A549 (cell line): ENCODE measurements at regions not wholly inside any gene's neighbourhood (a gene's known extent, or its start where the extent isn't known, plus 50 kb on each side); places are given as distances from the start of the nearest gene placed in this dataset.

Experiments
- ATAC-seq, 2 experiments: fragments of 200-7000 bp in 1 of 2; fragments of >200 bp in 1 of 2; cut with Nextera tagmentation in 1 of 2; cut with Tn5 transposase in 1 of 2; 3 replicates each; pipeline versions ENCODE4 v1.8.0 to v1.9.1; 2018 to 2020; ENCODE audit warnings: mild to moderate bottlenecking in 1 of 2, moderate library complexity in 1 of 2
- CTCF ChIA-PET: fragments of 300-600 bp; sonication (Branson Sonifier 250); formaldehyde crosslinking; extraction: SDS; loops from one replicate; lab custom pipeline; 2021; ENCODE audit warnings: antibody characterized with exemption, inconsistent platforms; lab: Yijun Ruan, JAX
- POLR2A ChIA-PET: fragments of 350-600 bp; formaldehyde crosslinking; extraction: SDS; loops from one replicate; lab custom pipeline; 2021; ENCODE audit warnings: antibody characterized with exemption, inconsistent platforms; lab: Yijun Ruan, JAX
- DNase-seq, 2 experiments: peaks; one replicate each; pipeline versions ENCODE4 v3.0.0 to v3.0.0-alpha.2; 2011 to 2016; ENCODE audit warnings: low read depth in 1 of 2, low spot score in 1 of 2
- FAIRE-seq: peaks from 2 replicates; lab custom pipeline; 2011; peaks lifted over from hg19 to GRCh38; lab: Jason Lieb, UNC
- H3K27ac ChIP-seq, 2 experiments: fragments of >200 bp; sonication (Bioruptor Twin); formaldehyde crosslinking; 3 replicates each; pipeline ENCODE4 v1.5.1; 2016 to 2017
- H3K4me1 ChIP-seq: fragments of >200 bp; sonication (Bioruptor Twin); formaldehyde crosslinking; 3 replicates; pipeline ENCODE4 v1.6.1; 2016
- H3K4me2 ChIP-seq: fragments of >200 bp; sonication (Bioruptor Twin); formaldehyde crosslinking; 3 replicates; pipeline ENCODE4 v1.6.1; 2016
- H3K4me3 ChIP-seq: fragments of >200 bp; sonication (Bioruptor Twin); formaldehyde crosslinking; 3 replicates; pipeline ENCODE4 v1.5.1; 2016
- H3K9me3 ChIP-seq: fragments of >200 bp; sonication (Bioruptor Twin); formaldehyde crosslinking; 3 replicates; pipeline ENCODE4 v1.6.1; 2016
- CBX8 ChIP-seq: fragments of 200-600 bp; sonication (generic); IDR thresholded peaks from 2 replicates; pipeline ENCODE4 v1.6.1; 2016
- CHD2 ChIP-seq: fragments of 150-350 bp; IDR thresholded peaks from 2 replicates; pipeline ENCODE4 v1.6.1; 2014; ENCODE audit warnings: low read length; ENCODE audit not compliant: partially characterized antibody
- CHD4 ChIP-seq: fragments of 200-600 bp; sonication (generic); IDR thresholded peaks from 2 replicates; pipeline ENCODE4 v1.6.1; 2016; ENCODE audit warnings: antibody characterized with exemption, mild to moderate bottlenecking, borderline replicate concordance
- FOSL2 ChIP-seq, 2 experiments: fragments of 450-650 bp in 1 of 2; fragments of >200 bp in 1 of 2; sonication (Bioruptor Twin) in 1 of 2; formaldehyde crosslinking; IDR thresholded peaks; 2 replicates each; pipeline versions ENCODE4 v1.5.0 to v1.6.1; 2016 to 2020; ENCODE audit warnings: mild to moderate bottlenecking in 1 of 2, moderate library complexity in 1 of 2
- FOXS1 ChIP-seq: fragments of 250-450 bp; sonication (Bioruptor Pico); IDR thresholded peaks from 2 replicates; pipeline ENCODE4 v1.5.0; 2020; ENCODE audit warnings: mild to moderate bottlenecking, moderate library complexity
- GATA3 ChIP-seq: IDR thresholded peaks from 2 replicates; pipeline ENCODE4 v1.6.1; 2012; ENCODE audit warnings: borderline replicate concordance
- HEYL ChIP-seq: fragments of 250-450 bp; sonication (Bioruptor Pico); IDR thresholded peaks from 2 replicates; pipeline ENCODE4 v1.8.0; 2021; ENCODE audit warnings: mild to moderate bottlenecking, moderate library complexity
- HOXA7 ChIP-seq: fragments of 250-450 bp; sonication (Bioruptor Pico); IDR thresholded peaks from 2 replicates; pipeline ENCODE4 v1.5.0; 2020; ENCODE audit warnings: mild to moderate bottlenecking, moderate library complexity
- HOXB5 ChIP-seq: fragments of 250-450 bp; sonication (Bioruptor Pico); IDR thresholded peaks from 2 replicates; pipeline ENCODE4 v1.5.0; 2020; ENCODE audit warnings: mild to moderate bottlenecking, moderate library complexity
- JUN ChIP-seq, 2 experiments: fragments of >200 bp; sonication (Bioruptor Twin); formaldehyde crosslinking; IDR thresholded peaks; 2 replicates in 1 of 2; 3 replicates in 1 of 2; pipeline ENCODE4 v1.6.1; 2016 to 2017
- KDM1A ChIP-seq: fragments of 200-600 bp; sonication (generic); IDR thresholded peaks from 2 replicates; pipeline ENCODE4 v1.6.1; 2016; ENCODE audit warnings: low read depth, mild to moderate bottlenecking
- MAFK ChIP-seq: fragments of 450-650 bp; IDR thresholded peaks from 2 replicates; pipeline ENCODE4 v1.6.1; 2014; ENCODE audit not compliant: partially characterized antibody
- MAZ ChIP-seq: fragments of 150-350 bp; IDR thresholded peaks from 2 replicates; pipeline ENCODE4 v1.6.1; 2014; ENCODE audit warnings: antibody characterized with exemption, low read depth, low read length, borderline replicate concordance
- NFE2L2 ChIP-seq: fragments of 150-350 bp; conservative IDR thresholded peaks from 2 replicates; pipeline ENCODE4 v1.6.1; 2014; ENCODE audit warnings: low read length
- NR3C1 ChIP-seq: fragments of >200 bp; sonication (Bioruptor Twin); formaldehyde crosslinking; IDR thresholded peaks from 3 replicates; pipeline ENCODE4 v1.6.1; 2017
- POLR2A ChIP-seq: IDR thresholded peaks from 2 replicates; pipeline ENCODE4 v1.6.1; 2012; ENCODE audit warnings: mild to moderate bottlenecking, low read length
- RFX5 ChIP-seq: fragments of 450-650 bp; IDR thresholded peaks from 2 replicates; pipeline ENCODE4 v1.7.1; 2014; ENCODE audit warnings: antibody characterized with exemption, mild to moderate bottlenecking, moderate library complexity
- RNF2 ChIP-seq: fragments of 200-600 bp; sonication (generic); IDR thresholded peaks from 2 replicates; pipeline ENCODE4 v1.6.1; 2016; ENCODE audit warnings: low read depth, mild to moderate bottlenecking, antibody characterized with exemption, moderate library complexity, borderline replicate concordance
- ZC3H11A ChIP-seq: fragments of 450-650 bp; IDR thresholded peaks from 2 replicates; pipeline ENCODE4 v1.6.1; 2014; ENCODE audit warnings: antibody characterized with exemption, mild to moderate bottlenecking
- ZNF302 ChIP-seq: fragments of 250-450 bp; sonication (Bioruptor Pico); IDR thresholded peaks from 2 replicates; pipeline ENCODE4 v1.9.0; 2021; ENCODE audit warnings: inconsistent platforms, mild to moderate bottlenecking, moderate library complexity
- WGBS: methylation state at CpG from one replicate; pipeline ENCODE4 v1.1.6; 2017; ENCODE audit errors: missing lambda C conversion rate; 5-methylcytosine and 5-hydroxymethylcytosine counted together
- TF ChIP-seq, protein P1 (sequence below): fragments of 450-650 bp; IDR thresholded peaks from 2 replicates; pipeline ENCODE4 v1.6.1; 2014; ENCODE audit warnings: antibody characterized with exemption
- TF ChIP-seq, protein P2 (sequence below): fragments of 250-450 bp; sonication (Bioruptor Pico); IDR thresholded peaks from 2 replicates; pipeline ENCODE4 v1.5.0; 2020; ENCODE audit warnings: low read depth, mild to moderate bottlenecking, moderate library complexity
- TF ChIP-seq, protein P3 (sequence below): IDR thresholded peaks from 2 replicates; pipeline ENCODE4 v1.6.1; 2012; ENCODE audit warnings: low read depth, borderline replicate concordance
- TF ChIP-seq, protein P4 (sequence below): fragments of >200 bp; sonication (Bioruptor Twin); formaldehyde crosslinking; IDR thresholded peaks from 2 replicates; pipeline ENCODE4 v1.6.1; 2016
- TF ChIP-seq, protein P5 (sequence below): fragments of >200 bp; sonication (Bioruptor Twin); formaldehyde crosslinking; IDR thresholded peaks from 3 replicates; pipeline ENCODE4 v1.5.1; 2016
- TF ChIP-seq, protein P6 (sequence below): fragments of 200-600 bp; sonication (generic); IDR thresholded peaks from 2 replicates; pipeline ENCODE4 v1.6.1; 2016; ENCODE audit warnings: antibody characterized with exemption, mild to moderate bottlenecking, moderate library complexity
- TF ChIP-seq, protein P7 (sequence below): IDR thresholded peaks from 2 replicates; pipeline ENCODE4 v1.6.1; 2012

DNA sequence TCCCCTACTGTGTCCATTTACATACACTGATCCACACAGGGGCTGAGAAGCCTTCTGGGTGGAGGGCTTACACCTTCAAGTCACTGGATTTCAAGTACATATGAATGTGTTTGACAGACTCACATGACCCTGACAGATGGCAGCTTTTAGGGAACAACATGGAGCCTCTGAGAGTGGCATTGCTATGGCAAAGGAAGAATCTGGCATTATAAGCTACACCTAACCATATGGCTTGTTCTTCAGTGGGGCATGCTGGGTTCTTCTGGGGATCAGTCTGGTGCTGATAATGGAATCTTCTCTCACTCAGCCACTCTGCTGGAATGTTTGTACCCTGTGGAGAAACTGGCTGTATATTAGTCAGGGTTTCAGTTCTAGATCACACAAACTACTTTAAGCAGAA is 68.5 kb upstream of the PDE4B start:
- ChIA-PET POLR2A (no interaction called here), CTCF (no interaction called here)
- ATAC-seq (no peak), FAIRE-seq (no peak), DNase-seq (no peak)
- no peak overlapping the region for H3K4me2 ChIP-seq
- no peak for TF ChIP-seq RFX5
- TF ChIP-seq CHD4 = no peak
- TF ChIP-seq HOXA7 (CRISPR knock-in tag) = no peak
- H3K27ac ChIP-seq = no peak overlapping the region
- H3K9me3 ChIP-seq = no peaks in the 10 kb centered on the region
- no peak overlapping the region for H3K4me3 ChIP-seq
- H3K4me1 ChIP-seq = no peaks in the 10 kb centered on the region

DNA sequence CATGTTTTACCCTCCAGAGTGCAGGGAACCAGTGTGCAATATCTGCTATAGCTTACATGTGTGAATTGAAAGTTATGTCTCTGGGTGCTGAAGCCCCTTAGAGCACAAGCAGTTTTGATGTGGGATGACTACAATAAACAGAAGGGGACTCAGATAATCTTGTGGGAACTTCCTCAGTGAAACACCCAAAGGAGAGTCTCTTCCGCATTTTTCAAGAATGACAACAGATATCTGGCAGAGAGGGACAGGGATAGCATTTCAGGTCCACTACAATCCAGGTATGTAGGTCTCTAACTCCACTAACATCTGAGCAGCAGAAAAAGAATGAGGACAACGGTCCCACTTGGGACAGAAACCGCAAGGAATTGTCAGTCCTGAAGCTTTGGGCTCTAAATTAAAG is 67.6 kb upstream of the PDE4B start:
- Histone ChIP-seq H3K4me1 (no peaks in the 10 kb centered on the region), H3K27ac (no peak overlapping the region), H3K4me3 (no peak overlapping the region), H3K9me3 (no peaks in the 10 kb centered on the region), H3K4me2 (no peak overlapping the region)
- no peak for ATAC-seq
- TF ChIP-seq, protein P1, sequence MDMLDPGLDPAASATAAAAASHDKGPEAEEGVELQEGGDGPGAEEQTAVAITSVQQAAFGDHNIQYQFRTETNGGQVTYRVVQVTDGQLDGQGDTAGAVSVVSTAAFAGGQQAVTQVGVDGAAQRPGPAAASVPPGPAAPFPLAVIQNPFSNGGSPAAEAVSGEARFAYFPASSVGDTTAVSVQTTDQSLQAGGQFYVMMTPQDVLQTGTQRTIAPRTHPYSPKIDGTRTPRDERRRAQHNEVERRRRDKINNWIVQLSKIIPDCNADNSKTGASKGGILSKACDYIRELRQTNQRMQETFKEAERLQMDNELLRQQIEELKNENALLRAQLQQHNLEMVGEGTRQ = no peak
- TF ChIP-seq FOSL2 (IDR thresholded peaks at IDR 0.05) = no peak
- TF ChIP-seq FOSL2 (CRISPR knock-in tag; IDR thresholded peaks at IDR 0.05) = no peak
- no peak for TF ChIP-seq HEYL (CRISPR knock-in tag)
- no peak for TF ChIP-seq ZNF302 (CRISPR knock-in tag)
- TF ChIP-seq, protein P2, sequence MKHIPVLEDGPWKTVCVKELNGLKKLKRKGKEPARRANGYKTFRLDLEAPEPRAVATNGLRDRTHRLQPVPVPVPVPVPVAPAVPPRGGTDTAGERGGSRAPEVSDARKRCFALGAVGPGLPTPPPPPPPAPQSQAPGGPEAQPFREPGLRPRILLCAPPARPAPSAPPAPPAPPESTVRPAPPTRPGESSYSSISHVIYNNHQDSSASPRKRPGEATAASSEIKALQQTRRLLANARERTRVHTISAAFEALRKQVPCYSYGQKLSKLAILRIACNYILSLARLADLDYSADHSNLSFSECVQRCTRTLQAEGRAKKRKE (CRISPR knock-in tag) = no peak
- TF ChIP-seq KDM1A = no peak
- TF ChIP-seq FOXS1 (CRISPR knock-in tag) = no peak
- TF ChIP-seq GATA3 = no peak
- TF ChIP-seq, protein P3, sequence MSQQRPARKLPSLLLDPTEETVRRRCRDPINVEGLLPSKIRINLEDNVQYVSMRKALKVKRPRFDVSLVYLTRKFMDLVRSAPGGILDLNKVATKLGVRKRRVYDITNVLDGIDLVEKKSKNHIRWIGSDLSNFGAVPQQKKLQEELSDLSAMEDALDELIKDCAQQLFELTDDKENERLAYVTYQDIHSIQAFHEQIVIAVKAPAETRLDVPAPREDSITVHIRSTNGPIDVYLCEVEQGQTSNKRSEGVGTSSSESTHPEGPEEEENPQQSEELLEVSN = no peak
- TF ChIP-seq, protein P4, sequence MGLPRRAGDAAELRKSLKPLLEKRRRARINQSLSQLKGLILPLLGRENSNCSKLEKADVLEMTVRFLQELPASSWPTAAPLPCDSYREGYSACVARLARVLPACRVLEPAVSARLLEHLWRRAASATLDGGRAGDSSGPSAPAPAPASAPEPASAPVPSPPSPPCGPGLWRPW = no peak
- TF ChIP-seq JUN (IDR thresholded peaks at IDR 0.05) = no peak
- TF ChIP-seq, protein P5, sequence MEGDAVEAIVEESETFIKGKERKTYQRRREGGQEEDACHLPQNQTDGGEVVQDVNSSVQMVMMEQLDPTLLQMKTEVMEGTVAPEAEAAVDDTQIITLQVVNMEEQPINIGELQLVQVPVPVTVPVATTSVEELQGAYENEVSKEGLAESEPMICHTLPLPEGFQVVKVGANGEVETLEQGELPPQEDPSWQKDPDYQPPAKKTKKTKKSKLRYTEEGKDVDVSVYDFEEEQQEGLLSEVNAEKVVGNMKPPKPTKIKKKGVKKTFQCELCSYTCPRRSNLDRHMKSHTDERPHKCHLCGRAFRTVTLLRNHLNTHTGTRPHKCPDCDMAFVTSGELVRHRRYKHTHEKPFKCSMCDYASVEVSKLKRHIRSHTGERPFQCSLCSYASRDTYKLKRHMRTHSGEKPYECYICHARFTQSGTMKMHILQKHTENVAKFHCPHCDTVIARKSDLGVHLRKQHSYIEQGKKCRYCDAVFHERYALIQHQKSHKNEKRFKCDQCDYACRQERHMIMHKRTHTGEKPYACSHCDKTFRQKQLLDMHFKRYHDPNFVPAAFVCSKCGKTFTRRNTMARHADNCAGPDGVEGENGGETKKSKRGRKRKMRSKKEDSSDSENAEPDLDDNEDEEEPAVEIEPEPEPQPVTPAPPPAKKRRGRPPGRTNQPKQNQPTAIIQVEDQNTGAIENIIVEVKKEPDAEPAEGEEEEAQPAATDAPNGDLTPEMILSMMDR = no peak
- no peak for TF ChIP-seq MAFK
- TF ChIP-seq CBX8 = no peak
- no peak for TF ChIP-seq ZC3H11A
- no peak for TF ChIP-seq CHD2
- TF ChIP-seq NFE2L2 = no peak
- TF ChIP-seq CHD4 = no peak
- DNase-seq = no peak
- WGBS = 19% methylated on average over 3 of the region's 3 CpGs
- no peak for FAIRE-seq
- ChIA-PET POLR2A (no interaction called here), CTCF (interaction anchor here (0.8 kb wide), 1 partner anchor 8 kb away, joined by 3 read pairs; no protein-coding TSS in a partner anchor)

DNA sequence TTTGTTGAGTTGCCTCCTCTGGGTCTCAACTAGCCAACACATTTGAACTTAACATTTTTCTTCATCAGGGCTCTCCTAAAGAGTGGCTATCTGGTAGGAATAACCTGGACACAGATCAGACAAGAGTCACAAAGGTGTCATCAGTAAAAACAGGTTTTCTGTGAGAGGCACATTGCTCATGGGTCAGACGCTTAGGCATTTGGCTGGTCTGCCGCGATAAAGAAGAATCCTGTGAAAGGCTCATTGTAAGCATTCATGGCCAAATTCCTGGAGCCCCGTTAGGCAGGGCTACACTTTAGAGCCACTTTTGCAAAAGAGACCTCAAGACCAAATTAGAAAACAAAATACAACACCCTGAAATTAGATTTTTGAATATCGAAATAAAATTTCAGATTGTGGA is 64.2 kb upstream of the PDE4B start:
- Histone ChIP-seq H3K4me2 (no peak overlapping the region), H3K4me3 (no peak overlapping the region), H3K4me1 (no peaks in the 10 kb centered on the region), H3K27ac (no peak overlapping the region), H3K9me3 (no peaks in the 10 kb centered on the region)
- CTCF ChIA-PET = no interaction called here
- DNase-seq (no peak), ATAC-seq (no peak), FAIRE-seq (no peak)
- POLR2A ChIA-PET = no interaction called here
- 65% methylated on average over 5 of the region's 5 CpGs for WGBS
- TF ChIP-seq NR3C1 (no peak), KDM1A (no peak), CHD2 (no peak), RNF2 (no peak), JUN (IDR thresholded peaks at IDR 0.05) (no peak), GATA3 (no peak), HOXB5 (no peak), POLR2A (no peak), MAZ (no peak)
- TF ChIP-seq, protein P6, sequence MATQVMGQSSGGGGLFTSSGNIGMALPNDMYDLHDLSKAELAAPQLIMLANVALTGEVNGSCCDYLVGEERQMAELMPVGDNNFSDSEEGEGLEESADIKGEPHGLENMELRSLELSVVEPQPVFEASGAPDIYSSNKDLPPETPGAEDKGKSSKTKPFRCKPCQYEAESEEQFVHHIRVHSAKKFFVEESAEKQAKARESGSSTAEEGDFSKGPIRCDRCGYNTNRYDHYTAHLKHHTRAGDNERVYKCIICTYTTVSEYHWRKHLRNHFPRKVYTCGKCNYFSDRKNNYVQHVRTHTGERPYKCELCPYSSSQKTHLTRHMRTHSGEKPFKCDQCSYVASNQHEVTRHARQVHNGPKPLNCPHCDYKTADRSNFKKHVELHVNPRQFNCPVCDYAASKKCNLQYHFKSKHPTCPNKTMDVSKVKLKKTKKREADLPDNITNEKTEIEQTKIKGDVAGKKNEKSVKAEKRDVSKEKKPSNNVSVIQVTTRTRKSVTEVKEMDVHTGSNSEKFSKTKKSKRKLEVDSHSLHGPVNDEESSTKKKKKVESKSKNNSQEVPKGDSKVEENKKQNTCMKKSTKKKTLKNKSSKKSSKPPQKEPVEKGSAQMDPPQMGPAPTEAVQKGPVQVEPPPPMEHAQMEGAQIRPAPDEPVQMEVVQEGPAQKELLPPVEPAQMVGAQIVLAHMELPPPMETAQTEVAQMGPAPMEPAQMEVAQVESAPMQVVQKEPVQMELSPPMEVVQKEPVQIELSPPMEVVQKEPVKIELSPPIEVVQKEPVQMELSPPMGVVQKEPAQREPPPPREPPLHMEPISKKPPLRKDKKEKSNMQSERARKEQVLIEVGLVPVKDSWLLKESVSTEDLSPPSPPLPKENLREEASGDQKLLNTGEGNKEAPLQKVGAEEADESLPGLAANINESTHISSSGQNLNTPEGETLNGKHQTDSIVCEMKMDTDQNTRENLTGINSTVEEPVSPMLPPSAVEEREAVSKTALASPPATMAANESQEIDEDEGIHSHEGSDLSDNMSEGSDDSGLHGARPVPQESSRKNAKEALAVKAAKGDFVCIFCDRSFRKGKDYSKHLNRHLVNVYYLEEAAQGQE = no peak
- TF ChIP-seq, protein P7, sequence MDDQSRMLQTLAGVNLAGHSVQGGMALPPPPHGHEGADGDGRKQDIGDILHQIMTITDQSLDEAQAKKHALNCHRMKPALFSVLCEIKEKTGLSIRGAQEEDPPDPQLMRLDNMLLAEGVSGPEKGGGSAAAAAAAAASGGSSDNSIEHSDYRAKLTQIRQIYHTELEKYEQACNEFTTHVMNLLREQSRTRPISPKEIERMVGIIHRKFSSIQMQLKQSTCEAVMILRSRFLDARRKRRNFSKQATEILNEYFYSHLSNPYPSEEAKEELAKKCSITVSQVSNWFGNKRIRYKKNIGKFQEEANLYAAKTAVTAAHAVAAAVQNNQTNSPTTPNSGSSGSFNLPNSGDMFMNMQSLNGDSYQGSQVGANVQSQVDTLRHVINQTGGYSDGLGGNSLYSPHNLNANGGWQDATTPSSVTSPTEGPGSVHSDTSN = no peak
